H1 (cell line): ENCODE measurements at regions not wholly inside any gene's neighbourhood (a gene's known extent, or its start where the extent isn't known, plus 50 kb on each side); places are given as distances from the start of the nearest gene placed in this dataset.

Experiments
- ASH2L ChIP-seq: fragments of 200-600, 300-600 bp; sonication (generic); IDR thresholded peaks from one replicate; pipeline ENCODE4 v1.7.1; 2017; ENCODE audit warnings: low read length
- EP300 ChIP-seq, 2 experiments: IDR thresholded peaks; 1 replicate in 1 of 2; 2 replicates in 1 of 2; pipeline ENCODE4 v1.6.1; 2011 to 2012; ENCODE audit warnings: low read depth in 2 of 2, low read length in 2 of 2, mild to moderate bottlenecking in 2 of 2, borderline replicate concordance in 1 of 2, inconsistent platforms in 1 of 2, moderate library complexity in 1 of 2
- EZH2 ChIP-seq: fragments of 200-600 bp; sonication (generic); IDR thresholded peaks from 2 replicates; pipeline ENCODE4 v1.7.1; 2012; ENCODE audit warnings: low read depth, mild to moderate bottlenecking, moderate library complexity, low read length, inconsistent platforms; ENCODE audit not compliant: severe bottlenecking
- GABPA ChIP-seq: IDR thresholded peaks from 2 replicates; pipeline ENCODE4 v1.6.1; 2011; ENCODE audit warnings: mild to moderate bottlenecking, low read length, moderate library complexity, borderline replicate concordance; ENCODE audit not compliant: insufficient read depth
- KDM5A ChIP-seq: fragments of 200-600 bp; IDR thresholded peaks from 2 replicates; pipeline ENCODE4 v1.7.1; 2012; ENCODE audit warnings: mild to moderate bottlenecking, low read length, inconsistent platforms, mixed read lengths
- MAFK ChIP-seq: IDR thresholded peaks from 2 replicates; pipeline ENCODE4 v1.6.1; 2012; ENCODE audit warnings: low read depth, mild to moderate bottlenecking, improper control_type of control experiment, low read length
- POLR2A ChIP-seq, 2 experiments: IDR thresholded peaks; 1 replicate in 1 of 2; 2 replicates in 1 of 2; pipeline ENCODE4 v1.6.1; 2011; ENCODE audit warnings: low read depth in 2 of 2, low read length in 2 of 2, mild to moderate bottlenecking in 2 of 2; ENCODE audit errors: control extremely low read depth in 1 of 2
- POU5F1 ChIP-seq: IDR thresholded peaks from 2 replicates; pipeline ENCODE4 v1.6.1; 2011; ENCODE audit warnings: low read depth, mild to moderate bottlenecking, low read length, moderate library complexity
- SRF ChIP-seq: IDR thresholded peaks from 2 replicates; pipeline ENCODE4 v1.6.1; 2011; ENCODE audit warnings: mild to moderate bottlenecking, low read depth, low read length, moderate library complexity
- TF ChIP-seq, protein P1 (sequence below): fragments of 300-600 bp; sonication (generic); IDR thresholded peaks from 2 replicates; pipeline ENCODE4 v1.7.1; 2012; ENCODE audit warnings: low read length, moderate library complexity, mild to moderate bottlenecking, inconsistent platforms; ENCODE audit not compliant: insufficient replicate concordance
- TF ChIP-seq, protein P2 (sequence below): IDR thresholded peaks from 2 replicates; pipeline ENCODE4 v1.6.1; 2012; ENCODE audit warnings: inconsistent platforms

DNA sequence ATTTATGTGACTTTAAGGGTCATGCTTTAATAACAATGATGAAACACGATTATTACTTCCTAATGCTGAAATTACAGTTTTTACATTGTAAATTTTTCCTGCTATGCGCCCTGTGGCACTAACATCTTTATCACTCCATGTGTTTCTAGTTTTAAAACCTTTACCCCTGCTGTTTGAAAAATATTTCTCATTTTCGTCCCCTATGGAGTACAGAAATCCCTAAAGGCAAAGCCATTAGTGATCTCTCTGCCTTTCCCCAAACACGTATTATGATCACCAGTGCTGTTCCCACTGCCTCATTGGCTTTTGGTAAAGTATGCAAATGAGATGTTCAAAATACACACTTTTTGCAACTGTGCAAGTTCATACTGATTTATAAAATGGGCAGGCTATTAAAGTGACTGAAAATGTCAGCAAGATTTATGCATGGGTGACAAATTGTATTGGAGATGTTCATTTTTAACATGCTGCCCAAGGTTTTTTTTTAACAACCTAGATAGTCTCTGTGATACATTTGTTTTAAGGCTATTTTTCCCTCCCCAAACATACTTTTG is 1468.2 kb upstream of the ACVR2A start (continued):
- TF ChIP-seq, protein P1, sequence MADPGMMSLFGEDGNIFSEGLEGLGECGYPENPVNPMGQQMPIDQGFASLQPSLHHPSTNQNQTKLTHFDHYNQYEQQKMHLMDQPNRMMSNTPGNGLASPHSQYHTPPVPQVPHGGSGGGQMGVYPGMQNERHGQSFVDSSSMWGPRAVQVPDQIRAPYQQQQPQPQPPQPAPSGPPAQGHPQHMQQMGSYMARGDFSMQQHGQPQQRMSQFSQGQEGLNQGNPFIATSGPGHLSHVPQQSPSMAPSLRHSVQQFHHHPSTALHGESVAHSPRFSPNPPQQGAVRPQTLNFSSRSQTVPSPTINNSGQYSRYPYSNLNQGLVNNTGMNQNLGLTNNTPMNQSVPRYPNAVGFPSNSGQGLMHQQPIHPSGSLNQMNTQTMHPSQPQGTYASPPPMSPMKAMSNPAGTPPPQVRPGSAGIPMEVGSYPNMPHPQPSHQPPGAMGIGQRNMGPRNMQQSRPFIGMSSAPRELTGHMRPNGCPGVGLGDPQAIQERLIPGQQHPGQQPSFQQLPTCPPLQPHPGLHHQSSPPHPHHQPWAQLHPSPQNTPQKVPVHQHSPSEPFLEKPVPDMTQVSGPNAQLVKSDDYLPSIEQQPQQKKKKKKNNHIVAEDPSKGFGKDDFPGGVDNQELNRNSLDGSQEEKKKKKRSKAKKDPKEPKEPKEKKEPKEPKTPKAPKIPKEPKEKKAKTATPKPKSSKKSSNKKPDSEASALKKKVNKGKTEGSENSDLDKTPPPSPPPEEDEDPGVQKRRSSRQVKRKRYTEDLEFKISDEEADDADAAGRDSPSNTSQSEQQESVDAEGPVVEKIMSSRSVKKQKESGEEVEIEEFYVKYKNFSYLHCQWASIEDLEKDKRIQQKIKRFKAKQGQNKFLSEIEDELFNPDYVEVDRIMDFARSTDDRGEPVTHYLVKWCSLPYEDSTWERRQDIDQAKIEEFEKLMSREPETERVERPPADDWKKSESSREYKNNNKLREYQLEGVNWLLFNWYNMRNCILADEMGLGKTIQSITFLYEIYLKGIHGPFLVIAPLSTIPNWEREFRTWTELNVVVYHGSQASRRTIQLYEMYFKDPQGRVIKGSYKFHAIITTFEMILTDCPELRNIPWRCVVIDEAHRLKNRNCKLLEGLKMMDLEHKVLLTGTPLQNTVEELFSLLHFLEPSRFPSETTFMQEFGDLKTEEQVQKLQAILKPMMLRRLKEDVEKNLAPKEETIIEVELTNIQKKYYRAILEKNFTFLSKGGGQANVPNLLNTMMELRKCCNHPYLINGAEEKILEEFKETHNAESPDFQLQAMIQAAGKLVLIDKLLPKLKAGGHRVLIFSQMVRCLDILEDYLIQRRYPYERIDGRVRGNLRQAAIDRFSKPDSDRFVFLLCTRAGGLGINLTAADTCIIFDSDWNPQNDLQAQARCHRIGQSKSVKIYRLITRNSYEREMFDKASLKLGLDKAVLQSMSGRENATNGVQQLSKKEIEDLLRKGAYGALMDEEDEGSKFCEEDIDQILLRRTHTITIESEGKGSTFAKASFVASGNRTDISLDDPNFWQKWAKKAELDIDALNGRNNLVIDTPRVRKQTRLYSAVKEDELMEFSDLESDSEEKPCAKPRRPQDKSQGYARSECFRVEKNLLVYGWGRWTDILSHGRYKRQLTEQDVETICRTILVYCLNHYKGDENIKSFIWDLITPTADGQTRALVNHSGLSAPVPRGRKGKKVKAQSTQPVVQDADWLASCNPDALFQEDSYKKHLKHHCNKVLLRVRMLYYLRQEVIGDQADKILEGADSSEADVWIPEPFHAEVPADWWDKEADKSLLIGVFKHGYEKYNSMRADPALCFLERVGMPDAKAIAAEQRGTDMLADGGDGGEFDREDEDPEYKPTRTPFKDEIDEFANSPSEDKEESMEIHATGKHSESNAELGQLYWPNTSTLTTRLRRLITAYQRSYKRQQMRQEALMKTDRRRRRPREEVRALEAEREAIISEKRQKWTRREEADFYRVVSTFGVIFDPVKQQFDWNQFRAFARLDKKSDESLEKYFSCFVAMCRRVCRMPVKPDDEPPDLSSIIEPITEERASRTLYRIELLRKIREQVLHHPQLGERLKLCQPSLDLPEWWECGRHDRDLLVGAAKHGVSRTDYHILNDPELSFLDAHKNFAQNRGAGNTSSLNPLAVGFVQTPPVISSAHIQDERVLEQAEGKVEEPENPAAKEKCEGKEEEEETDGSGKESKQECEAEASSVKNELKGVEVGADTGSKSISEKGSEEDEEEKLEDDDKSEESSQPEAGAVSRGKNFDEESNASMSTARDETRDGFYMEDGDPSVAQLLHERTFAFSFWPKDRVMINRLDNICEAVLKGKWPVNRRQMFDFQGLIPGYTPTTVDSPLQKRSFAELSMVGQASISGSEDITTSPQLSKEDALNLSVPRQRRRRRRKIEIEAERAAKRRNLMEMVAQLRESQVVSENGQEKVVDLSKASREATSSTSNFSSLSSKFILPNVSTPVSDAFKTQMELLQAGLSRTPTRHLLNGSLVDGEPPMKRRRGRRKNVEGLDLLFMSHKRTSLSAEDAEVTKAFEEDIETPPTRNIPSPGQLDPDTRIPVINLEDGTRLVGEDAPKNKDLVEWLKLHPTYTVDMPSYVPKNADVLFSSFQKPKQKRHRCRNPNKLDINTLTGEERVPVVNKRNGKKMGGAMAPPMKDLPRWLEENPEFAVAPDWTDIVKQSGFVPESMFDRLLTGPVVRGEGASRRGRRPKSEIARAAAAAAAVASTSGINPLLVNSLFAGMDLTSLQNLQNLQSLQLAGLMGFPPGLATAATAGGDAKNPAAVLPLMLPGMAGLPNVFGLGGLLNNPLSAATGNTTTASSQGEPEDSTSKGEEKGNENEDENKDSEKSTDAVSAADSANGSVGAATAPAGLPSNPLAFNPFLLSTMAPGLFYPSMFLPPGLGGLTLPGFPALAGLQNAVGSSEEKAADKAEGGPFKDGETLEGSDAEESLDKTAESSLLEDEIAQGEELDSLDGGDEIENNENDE: no peak
- no peak for TF ChIP-seq EZH2
- TF ChIP-seq KDM5A: no peak
- TF ChIP-seq POLR2A (IDR thresholded peaks at IDR 0.05; ENCODE audit: control extremely low read depth in 1 of 2, low read depth in 2 of 2, low read length in 2 of 2): no peak
- TF ChIP-seq, protein P2, sequence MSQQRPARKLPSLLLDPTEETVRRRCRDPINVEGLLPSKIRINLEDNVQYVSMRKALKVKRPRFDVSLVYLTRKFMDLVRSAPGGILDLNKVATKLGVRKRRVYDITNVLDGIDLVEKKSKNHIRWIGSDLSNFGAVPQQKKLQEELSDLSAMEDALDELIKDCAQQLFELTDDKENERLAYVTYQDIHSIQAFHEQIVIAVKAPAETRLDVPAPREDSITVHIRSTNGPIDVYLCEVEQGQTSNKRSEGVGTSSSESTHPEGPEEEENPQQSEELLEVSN: no peak
- no peak for TF ChIP-seq GABPA
- TF ChIP-seq MAFK: no peak
- no peak for TF ChIP-seq POU5F1
- no peak for TF ChIP-seq EP300 (IDR thresholded peaks at IDR 0.05; ENCODE audit: borderline replicate concordance in 1 of 2, low read depth in 2 of 2, low read length in 2 of 2)
- TF ChIP-seq SRF: no peak
- TF ChIP-seq ASH2L: no peak
